ENCODE measurements at regions not wholly inside any gene's neighbourhood (a gene's known extent, or its start where the extent isn't known, plus 50 kb on each side); places are given as distances from the start of the nearest gene placed in this dataset.

- TF ChIP-seq CTCF (IDR thresholded peaks at IDR 0.05; ENCODE audit: low read depth, low read length): no peak
- no peak for TF ChIP-seq MAX (IDR thresholded peaks at IDR 0.05; ENCODE audit: low read depth, low read length)
Measured at GRCh38 chrX:121782976-121783375, 735.6 kb downstream of the GLUD2 start.

Measured in NB4 (cell line).